Astrocyte of the cerebellum (primary cell): ENCODE measurements at regions not wholly inside any gene's neighbourhood (a gene's known extent, or its start where the extent isn't known, plus 50 kb on each side); places are given as distances from the start of the nearest gene placed in this dataset.

Experiments
- DNase-seq: peaks from one replicate; pipeline ENCODE4 v3.0.0-alpha.2; 2011; ENCODE audit warnings: low read depth
- H3K4me3 ChIP-seq: 2 replicates; pipeline ENCODE4 v1.5.1; 2011; ENCODE audit warnings: mild to moderate bottlenecking, low read depth, low read length, moderate library complexity
- in situ Hi-C: cut with HindIII; loops from 2 replicates; pipeline ENCODE4 v1.10.0; 2017; ENCODE audit warnings: low sequenced_read_pairs
- TF ChIP-seq, protein P1 (sequence below): IDR thresholded peaks from 2 replicates; pipeline ENCODE4 v1.5.1; 2012; ENCODE audit warnings: low read length, low read depth, moderate library complexity, mild to moderate bottlenecking; ENCODE audit errors: missing control alignments

DNA sequence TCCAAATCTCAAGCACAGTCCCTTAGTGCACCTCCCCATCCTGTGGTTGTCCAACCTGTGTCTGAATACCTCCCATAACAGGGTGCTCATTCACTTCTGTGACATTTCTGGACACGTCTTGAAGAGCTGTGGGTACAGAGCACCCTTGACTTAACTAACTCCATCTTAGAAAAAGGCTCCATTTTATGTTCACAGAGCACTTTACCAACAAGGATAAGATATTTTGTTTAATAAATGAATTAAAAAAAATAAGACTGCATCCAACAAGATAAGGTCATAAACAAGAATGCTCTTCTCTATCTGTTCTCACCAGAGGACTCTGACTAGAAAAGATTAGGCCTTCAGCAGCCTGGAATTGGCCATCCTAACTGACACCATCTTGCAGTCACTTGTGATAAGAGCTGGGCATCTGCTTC lies 335.2 kb upstream of the ZNF32 start:
- in situ Hi-C loops = no loop called here
- H3K4me3 ChIP-seq = no peak overlapping the region
- DNase-seq = no peak
- TF ChIP-seq, protein P1, sequence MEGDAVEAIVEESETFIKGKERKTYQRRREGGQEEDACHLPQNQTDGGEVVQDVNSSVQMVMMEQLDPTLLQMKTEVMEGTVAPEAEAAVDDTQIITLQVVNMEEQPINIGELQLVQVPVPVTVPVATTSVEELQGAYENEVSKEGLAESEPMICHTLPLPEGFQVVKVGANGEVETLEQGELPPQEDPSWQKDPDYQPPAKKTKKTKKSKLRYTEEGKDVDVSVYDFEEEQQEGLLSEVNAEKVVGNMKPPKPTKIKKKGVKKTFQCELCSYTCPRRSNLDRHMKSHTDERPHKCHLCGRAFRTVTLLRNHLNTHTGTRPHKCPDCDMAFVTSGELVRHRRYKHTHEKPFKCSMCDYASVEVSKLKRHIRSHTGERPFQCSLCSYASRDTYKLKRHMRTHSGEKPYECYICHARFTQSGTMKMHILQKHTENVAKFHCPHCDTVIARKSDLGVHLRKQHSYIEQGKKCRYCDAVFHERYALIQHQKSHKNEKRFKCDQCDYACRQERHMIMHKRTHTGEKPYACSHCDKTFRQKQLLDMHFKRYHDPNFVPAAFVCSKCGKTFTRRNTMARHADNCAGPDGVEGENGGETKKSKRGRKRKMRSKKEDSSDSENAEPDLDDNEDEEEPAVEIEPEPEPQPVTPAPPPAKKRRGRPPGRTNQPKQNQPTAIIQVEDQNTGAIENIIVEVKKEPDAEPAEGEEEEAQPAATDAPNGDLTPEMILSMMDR = no peak

DNA sequence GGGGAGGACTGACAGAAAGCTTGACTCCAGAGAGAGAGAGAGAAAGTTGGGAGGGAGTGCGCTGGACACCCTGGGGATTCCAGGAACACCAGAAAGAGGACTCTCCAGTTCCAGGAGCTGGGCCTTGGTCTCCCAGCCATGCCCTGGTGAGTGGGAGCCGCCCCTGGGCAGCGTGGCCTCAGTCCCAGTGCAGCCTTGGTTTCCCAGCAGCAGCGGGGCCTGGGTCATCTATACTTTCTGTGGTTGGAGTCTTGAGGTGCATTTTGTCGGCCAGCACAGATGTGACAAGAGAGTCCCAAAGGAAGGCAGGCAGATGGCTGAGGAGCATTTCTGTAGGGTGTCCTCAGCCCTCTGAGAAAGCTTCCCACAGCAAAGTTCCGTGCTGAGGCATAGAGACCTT lies 334.7 kb upstream of the ZNF32 start:
- no peak for DNase-seq
- in situ Hi-C loops = no loop called here
- TF ChIP-seq, protein P1 = no peak
- no peak overlapping the region for H3K4me3 ChIP-seq

DNA sequence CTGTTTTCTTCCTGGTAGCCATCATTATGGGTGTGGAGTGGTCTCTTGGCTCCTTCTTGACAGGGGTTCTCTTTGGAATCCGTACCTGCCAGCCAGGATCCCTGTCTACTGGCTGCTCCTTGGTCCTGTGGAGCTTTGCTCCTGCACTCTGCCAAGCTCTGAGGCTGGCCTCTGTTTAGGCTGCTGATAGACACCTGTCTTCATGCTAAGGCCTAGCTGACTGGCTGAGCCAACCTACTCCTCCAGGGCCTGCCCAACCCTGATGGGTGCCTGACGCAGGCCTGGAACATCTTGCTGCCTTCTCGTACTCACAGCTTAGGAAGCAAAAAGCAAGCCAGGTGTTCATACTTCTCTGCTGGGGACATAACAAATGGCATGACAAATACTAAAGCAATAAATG lies 333.6 kb upstream of the ZNF32 start:
- no peak overlapping the region for H3K4me3 ChIP-seq
- in situ Hi-C loops = no loop called here
- no peak for DNase-seq
- TF ChIP-seq, protein P1 = no peak

DNA sequence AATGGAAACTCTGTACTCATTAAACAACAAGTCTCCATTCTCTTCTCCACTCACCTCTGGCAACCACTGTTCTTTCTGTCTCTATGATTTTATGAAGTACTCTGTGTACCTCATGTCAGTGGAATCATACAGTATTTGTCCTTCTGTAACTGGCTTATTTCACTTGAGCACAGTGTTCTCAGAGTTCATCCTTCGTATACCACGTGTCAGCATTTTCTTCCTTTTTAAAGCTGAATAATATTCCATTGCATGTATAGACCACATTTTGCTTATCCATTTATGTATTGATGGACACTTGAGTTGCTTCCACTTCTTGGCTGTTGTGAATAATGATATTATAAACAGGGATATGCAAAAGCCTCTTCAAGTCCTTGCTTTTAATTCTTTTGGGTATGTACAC lies 333.0 kb upstream of the ZNF32 start:
- DNase-seq = no peak
- in situ Hi-C loops = no loop called here
- H3K4me3 ChIP-seq = no peak overlapping the region
- TF ChIP-seq, protein P1 = no peak

DNA sequence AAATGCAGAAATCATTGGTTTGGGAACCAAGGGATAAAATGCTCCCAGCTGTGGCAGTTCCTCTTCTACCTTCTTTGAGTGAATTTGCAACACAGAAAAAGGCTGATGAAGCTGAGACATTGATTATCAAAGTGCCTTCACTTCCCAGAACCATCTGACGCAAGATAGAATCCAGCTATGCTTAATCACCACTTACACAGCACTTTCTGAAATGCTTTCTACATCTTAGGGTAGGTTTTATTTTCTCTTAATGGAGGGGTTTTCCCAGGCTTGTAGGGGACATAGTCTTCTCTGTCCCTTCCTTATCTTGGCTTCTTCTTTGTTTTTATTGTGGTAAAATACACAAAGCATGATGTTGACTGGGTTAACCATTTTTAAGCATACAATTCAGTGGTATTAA lies 332.6 kb upstream of the ZNF32 start:
- in situ Hi-C loops = no loop called here
- DNase-seq = no peak
- no peak overlapping the region for H3K4me3 ChIP-seq
- TF ChIP-seq, protein P1 = no peak

DNA sequence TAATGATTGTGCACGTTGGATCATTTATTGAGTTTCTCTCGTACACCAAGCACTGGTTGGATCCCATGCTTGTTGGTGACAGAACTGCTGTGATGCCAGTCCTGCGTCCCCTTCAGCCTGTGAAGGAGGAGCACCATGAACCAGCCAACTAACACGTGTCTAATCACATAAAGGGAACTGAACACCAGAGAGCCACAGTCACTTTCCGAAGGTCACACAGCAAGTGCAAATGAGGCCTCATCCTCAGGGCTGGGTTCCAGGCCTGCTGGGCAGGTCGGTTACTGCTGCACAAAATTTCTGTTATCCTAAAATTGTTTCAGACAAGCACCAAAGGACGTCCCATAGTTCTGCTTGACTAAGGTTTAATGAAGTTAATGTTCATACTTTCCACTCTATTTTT lies 332.0 kb upstream of the ZNF32 start:
- TF ChIP-seq, protein P1 = no peak
- H3K4me3 ChIP-seq = no peak overlapping the region
- no peak for DNase-seq
- in situ Hi-C loops = no loop called here

DNA sequence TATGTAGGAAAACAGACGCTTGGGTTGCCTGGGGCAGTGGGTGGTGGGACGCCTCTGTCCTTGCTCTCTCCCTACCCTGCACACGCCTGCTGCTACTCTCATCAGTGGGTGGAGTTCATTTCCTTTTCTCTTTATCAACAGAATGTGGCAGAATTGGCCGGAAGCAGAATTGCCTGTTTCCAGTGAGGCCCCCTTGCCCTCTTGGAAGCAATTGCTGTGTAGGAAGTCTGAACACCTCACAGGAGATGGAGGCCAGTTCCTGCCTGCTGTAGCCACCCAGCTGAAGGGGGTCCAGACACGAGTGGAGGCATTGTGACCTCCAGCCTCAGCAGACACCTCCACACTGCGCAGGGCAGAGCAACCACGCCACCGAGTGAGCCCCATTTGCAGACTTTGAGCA lies 331.6 kb upstream of the ZNF32 start:
- TF ChIP-seq, protein P1 = no peak
- in situ Hi-C loops = no loop called here
- H3K4me3 ChIP-seq = no peak overlapping the region
- DNase-seq = no peak
